K562 (cell line): ENCODE measurements at regions not wholly inside any gene's neighbourhood (a gene's known extent, or its start where the extent isn't known, plus 50 kb on each side); places are given as distances from the start of the nearest gene placed in this dataset.

Experiments
- ATAC-seq: fragments of 200-7000 bp; cut with Tn5 transposase; 3 replicates; pipeline ENCODE4 v1.9.1; 2020; ENCODE audit warnings: moderate library complexity
- BruUV-seq: library from RNA; stranded (reverse); fragments of 400-500 nt; replicated peaks from 2 replicates; lab custom pipeline; 2021; lab: Mats Ljungman, UMichigan
- CTCF ChIA-PET: fragments of 300-600 bp; formaldehyde crosslinking; extraction: SDS; loops from one replicate; lab custom pipeline; 2021; ENCODE audit warnings: low intra/inter-chr PET ratio; lab: Yijun Ruan, JAX
- POLR2A ChIA-PET: fragments of 300-600, 350-650 bp; sonication (Branson Sonifier 250); formaldehyde crosslinking; extraction: SDS; loops from one replicate; lab custom pipeline; 2021; ENCODE audit warnings: antibody characterized with exemption, inconsistent platforms; lab: Yijun Ruan, JAX
- DNase-seq, 4 experiments: peaks; one replicate each; pipeline versions ENCODE4 v3.0.0 to v3.0.0-alpha.2; 2011 to 2018; ENCODE audit warnings: low spot score in 3 of 4, mixed read lengths in 3 of 4; ENCODE audit errors: extremely low read depth in 1 of 4
- FAIRE-seq: peaks from 2 replicates; lab custom pipeline; 2011; peaks lifted over from hg19 to GRCh38; lab: Jason Lieb, UNC
- H2AFZ ChIP-seq: 2 replicates; pipeline ENCODE4 v1.6.0; 2011; ENCODE audit warnings: low read depth, low read length, control low read depth, inconsistent platforms
- H3K27ac ChIP-seq: fragments of 200-600 bp; 3 replicates; pipeline ENCODE4 v1.8.0; 2011; ENCODE audit warnings: low read depth, mild to moderate bottlenecking, control low read depth, inconsistent platforms, low read length, moderate library complexity, mixed read lengths; ENCODE audit errors: extremely low read depth
- H3K27me3 ChIP-seq, 2 experiments: fragments of 300-600 bp in 1 of 2; 2 replicates in 1 of 2; 3 replicates in 1 of 2; pipeline versions ENCODE4 v1.6.0 to v1.8.0; 2011; ENCODE audit warnings: inconsistent platforms in 2 of 2, low read length in 2 of 2, mild to moderate bottlenecking in 1 of 2, mixed read lengths in 1 of 2, moderate library complexity in 1 of 2; ENCODE audit not compliant: control insufficient read depth in 2 of 2, insufficient read depth in 2 of 2
- H3K36me3 ChIP-seq: fragments of 300-600 bp; 3 replicates; pipeline ENCODE4 v1.8.0; 2011; ENCODE audit warnings: mild to moderate bottlenecking, low read length, inconsistent platforms; ENCODE audit not compliant: control insufficient read depth, insufficient read depth
- H3K4me1 ChIP-seq, 2 experiments: fragments of 200-600 bp in 1 of 2; replicated peaks in 1 of 2; 2 replicates in 1 of 2; 3 replicates in 1 of 2; pipeline versions ENCODE4 v1.5.1 to v1.8.0; 2011; ENCODE audit warnings: inconsistent platforms in 2 of 2, low read length in 2 of 2, mild to moderate bottlenecking in 1 of 2, mixed read lengths in 1 of 2, moderate library complexity in 1 of 2; ENCODE audit not compliant: control insufficient read depth in 2 of 2, insufficient read depth in 2 of 2
- H3K4me2 ChIP-seq: 2 replicates; pipeline ENCODE4 v1.6.1; 2011; ENCODE audit warnings: low read length, control low read depth, inconsistent platforms, mixed read lengths; ENCODE audit not compliant: insufficient read depth
- H3K4me3 ChIP-seq: fragments of 200-600 bp; sonication (generic), shearing (Covaris generic); 2 replicates; pipeline ENCODE4 v1.5.1; 2016; ENCODE audit warnings: control low read depth, inconsistent platforms
- H3K79me2 ChIP-seq: fragments of 200-600 bp; 3 replicates; pipeline ENCODE4 v1.8.0; 2011; ENCODE audit warnings: low read length, inconsistent platforms; ENCODE audit not compliant: control insufficient read depth, insufficient read depth
- H3K9ac ChIP-seq, 2 experiments: 2 replicates each; pipeline versions ENCODE4 v1.6.0 to v1.6.1; 2011; ENCODE audit warnings: low read depth in 2 of 2, low read length in 2 of 2, control low read depth in 1 of 2, inconsistent platforms in 1 of 2, mild to moderate bottlenecking in 1 of 2, mixed read lengths in 1 of 2; ENCODE audit not compliant: insufficient read depth in 1 of 2
- H3K9me1 ChIP-seq: one replicate; pipeline ENCODE4 v1.6.0; 2011; ENCODE audit warnings: inconsistent platforms, mild to moderate bottlenecking, low read length, moderate library complexity; ENCODE audit not compliant: control insufficient read depth, insufficient read depth
- H3K9me3 ChIP-seq: replicated peaks from 2 replicates; pipeline ENCODE4 v1.5.1; 2011; ENCODE audit warnings: low read depth, low read length, inconsistent platforms; ENCODE audit not compliant: control insufficient read depth, insufficient read depth
- H4K20me1 ChIP-seq: replicated peaks from 2 replicates; pipeline ENCODE4 v1.6.1; 2011; ENCODE audit warnings: low read length, inconsistent platforms, mixed read lengths; ENCODE audit not compliant: control insufficient read depth, insufficient read depth
- FIP1L1 ChIP-seq: fragments of 200-400 bp; formaldehyde crosslinking; IDR thresholded peaks from 2 replicates; pipeline ENCODE4 v1.6.1; 2018; ENCODE audit warnings: mild to moderate bottlenecking, low read depth, low read length; ENCODE audit not compliant: poor library complexity, severe bottlenecking
- FUS ChIP-seq: fragments of 200-400 bp; formaldehyde crosslinking; optimal IDR thresholded peaks from 2 replicates; pipeline ENCODE3; 2017; ENCODE audit warnings: low read depth, low read length
- GATA2 ChIP-seq: sonication (generic); formaldehyde crosslinking; IDR thresholded peaks from 2 replicates; pipeline ENCODE4 v1.4.0; 2020; ENCODE audit warnings: mild to moderate bottlenecking, missing genetic modification reagents
- NR2C1 ChIP-seq, 2 experiments: fragments of 450-650 bp; IDR thresholded peaks; 2 replicates each; pipeline ENCODE4 v1.6.1; 2017; ENCODE audit warnings: mild to moderate bottlenecking in 2 of 2, antibody characterized with exemption in 1 of 2, inconsistent platforms in 1 of 2, missing compliant biosample characterization in 1 of 2, missing genetic modification characterization in 1 of 2
- NR2C2 ChIP-seq, 2 experiments: fragments of 200-800 bp in 1 of 2; sonication (Bioruptor generic) in 1 of 2; sonication (generic) in 1 of 2; formaldehyde crosslinking in 1 of 2; IDR thresholded peaks; 2 replicates each; pipeline versions ENCODE4 v1.6.1 to v1.8.0; 2016 to 2022; ENCODE audit warnings: mild to moderate bottlenecking in 1 of 2, missing compliant biosample characterization in 1 of 2, missing genetic modification characterization in 1 of 2, missing genetic modification reagents in 1 of 2
- RAD51 ChIP-seq: fragments of 450-650 bp; IDR thresholded peaks from 2 replicates; pipeline ENCODE4 v1.7.1; 2016; ENCODE audit warnings: low read depth, mild to moderate bottlenecking, borderline replicate concordance
- RBM15 ChIP-seq: fragments of 200-400 bp; formaldehyde crosslinking; IDR thresholded peaks from 2 replicates; pipeline ENCODE4 v1.6.1; 2018; ENCODE audit warnings: mild to moderate bottlenecking, low read length, moderate library complexity; ENCODE audit not compliant: insufficient read depth
- SP1 ChIP-seq: sonication (generic); formaldehyde crosslinking; IDR thresholded peaks from 2 replicates; pipeline ENCODE4 v1.8.1; 2022; ENCODE audit warnings: mild to moderate bottlenecking, missing genetic modification reagents
- SRF ChIP-seq, 2 experiments: fragments of 250-450, 450-650 bp in 1 of 2; sonication (Bioruptor Pico) in 1 of 2; sonication (generic) in 1 of 2; formaldehyde crosslinking; IDR thresholded peaks; 2 replicates each; pipeline versions ENCODE4 v1.5.0 to v1.5.1; 2020 to 2022; ENCODE audit warnings: mild to moderate bottlenecking in 1 of 2, missing genetic modification reagents in 1 of 2
- ZNF431 ChIP-seq: sonication (generic); formaldehyde crosslinking; IDR thresholded peaks from 2 replicates; pipeline ENCODE4 v1.8.0; 2022; ENCODE audit warnings: mild to moderate bottlenecking, missing genetic modification reagents
- WGBS: fragments of 100-300 bp; shearing (Covaris generic); methylation state at CpG from one replicate; pipeline ENCODE4 v1.1.6; 2016; ENCODE audit warnings: low coverage, mixed read lengths; ENCODE audit not compliant: insufficient coverage; ENCODE audit errors: missing lambda C conversion rate; 5-methylcytosine and 5-hydroxymethylcytosine counted together
- in situ Hi-C: fragments of 300-500 bp; cut with MboI; formaldehyde crosslinking; loops from 4 replicates; pipeline ENCODE4 v1.15.0; 2018; ENCODE audit warnings: inconsistent platforms, mixed read lengths
- intact Hi-C: fragments of 100-400 bp; cut with micrococcal nuclease; formaldehyde crosslinking; loops from 2 replicates; pipeline ENCODE4 v1.14.2; 2022
- TF ChIP-seq, protein P1 (sequence below): fragments of 250-450 bp; sonication (Bioruptor Pico); IDR thresholded peaks from 2 replicates; pipeline ENCODE4 v1.5.0; 2021; ENCODE audit warnings: mild to moderate bottlenecking, borderline replicate concordance

DNA sequence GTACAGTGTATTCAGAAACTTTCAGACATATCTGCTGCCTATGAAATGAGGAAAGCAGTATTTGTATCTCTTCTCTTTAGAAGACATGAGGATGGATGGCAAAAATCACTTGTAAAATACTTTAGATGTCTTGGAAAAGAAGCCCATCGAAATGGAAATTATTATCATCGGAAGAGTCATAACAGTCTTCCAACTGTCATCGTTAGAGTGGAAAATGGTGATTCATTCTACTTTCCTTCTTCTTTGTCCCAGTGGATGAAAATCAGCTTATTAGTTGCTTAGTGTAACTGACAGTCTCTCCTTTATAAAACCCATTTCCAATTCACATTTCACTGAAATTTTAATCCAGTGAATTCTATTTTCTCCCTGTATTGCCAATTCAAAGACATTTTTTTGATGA is 1323.7 kb upstream of the PIK3C3 start:
- no peak for TF ChIP-seq FUS
- TF ChIP-seq NR2C1 (IDR thresholded peaks at IDR 0.05), result no peak
- TF ChIP-seq NR2C1 (tag; IDR thresholded peaks at IDR 0.05), result no peak
- TF ChIP-seq NR2C2 (CRISPR knock-in tag; IDR thresholded peaks at IDR 0.05), result no peak
- TF ChIP-seq NR2C2 (tag; IDR thresholded peaks at IDR 0.05), result no peak
- no peak for TF ChIP-seq RAD51
- no peak for TF ChIP-seq GATA2 (CRISPR knock-in tag)
- no peak for TF ChIP-seq SRF (CRISPR knock-in tag; IDR thresholded peaks at IDR 0.05)
- TF ChIP-seq FIP1L1, result no peak
- TF ChIP-seq SP1 (CRISPR knock-in tag), result no peak
- TF ChIP-seq ZNF431, result no peak
- TF ChIP-seq, protein P1, sequence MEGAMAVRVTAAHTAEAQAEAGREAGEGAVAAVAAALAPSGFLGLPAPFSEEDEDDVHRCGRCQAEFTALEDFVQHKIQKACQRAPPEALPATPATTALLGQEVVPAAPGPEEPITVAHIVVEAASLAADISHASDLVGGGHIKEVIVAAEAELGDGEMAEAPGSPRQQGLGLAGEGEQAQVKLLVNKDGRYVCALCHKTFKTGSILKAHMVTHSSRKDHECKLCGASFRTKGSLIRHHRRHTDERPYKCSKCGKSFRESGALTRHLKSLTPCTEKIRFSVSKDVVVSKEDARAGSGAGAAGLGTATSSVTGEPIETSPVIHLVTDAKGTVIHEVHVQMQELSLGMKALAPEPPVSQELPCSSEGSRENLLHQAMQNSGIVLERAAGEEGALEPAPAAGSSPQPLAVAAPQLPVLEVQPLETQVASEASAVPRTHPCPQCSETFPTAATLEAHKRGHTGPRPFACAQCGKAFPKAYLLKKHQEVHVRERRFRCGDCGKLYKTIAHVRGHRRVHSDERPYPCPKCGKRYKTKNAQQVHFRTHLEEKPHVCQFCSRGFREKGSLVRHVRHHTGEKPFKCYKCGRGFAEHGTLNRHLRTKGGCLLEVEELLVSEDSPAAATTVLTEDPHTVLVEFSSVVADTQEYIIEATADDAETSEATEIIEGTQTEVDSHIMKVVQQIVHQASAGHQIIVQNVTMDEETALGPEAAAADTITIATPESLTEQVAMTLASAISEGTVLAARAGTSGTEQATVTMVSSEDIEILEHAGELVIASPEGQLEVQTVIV (CRISPR knock-in tag), result no peak
- no peak for TF ChIP-seq RBM15
- no peak overlapping the region for H3K27ac ChIP-seq
- ATAC-seq (no peak), FAIRE-seq (no peak), DNase-seq (no peak)
- H3K4me2 ChIP-seq, result no peak overlapping the region
- in situ Hi-C loops (no loop called here), intact Hi-C loops (no loop called here)
- no peaks in the 10 kb centered on the region for H4K20me1 ChIP-seq
- CTCF ChIA-PET, result no interaction called here
- 6% methylated on average over 3 of the region's 3 CpGs for WGBS
- no peak overlapping the region for H3K9ac ChIP-seq
- H3K79me2 ChIP-seq, result no peaks in the 10 kb centered on the region
- BruUV-seq, result no TSS peak
- POLR2A ChIA-PET, result no interaction called here
- no peak overlapping the region for H2AFZ ChIP-seq
- no peaks in the 10 kb centered on the region for H3K9me1 ChIP-seq
- no peaks in the 10 kb centered on the region for H3K27me3 ChIP-seq
- no peaks in the 10 kb centered on the region for H3K9me3 ChIP-seq
- no peaks in the 10 kb centered on the region for H3K36me3 ChIP-seq
- H3K4me1 ChIP-seq, result no peaks in the 10 kb centered on the region
- H3K4me3 ChIP-seq, result no peak overlapping the region
